Adrenal gland (tissue), 5 donors: ENCODE measurements at regions not wholly inside any gene's neighbourhood (a gene's known extent, or its start where the extent isn't known, plus 50 kb on each side); places are given as distances from the start of the nearest gene placed in this dataset.

Experiments used
- CTCF ChIP-seq, 6 experiments: fragments of 450-650 bp in 4 of 6; fragments of 200-600 bp in 2 of 6; sonication (generic) in 1 of 6; IDR thresholded peaks; 1 replicate in 5 of 6; 2 replicates in 1 of 6; pipeline versions ENCODE4 v1.5.1 to v1.8.0; 2016 to 2021; ENCODE audit warnings: antibody characterized with exemption in 6 of 6, mild to moderate bottlenecking in 2 of 6, moderate library complexity in 1 of 6
- POLR2A ChIP-seq, 2 donors: fragments of 450-650 bp; IDR thresholded peaks; one replicate each; pipeline ENCODE4 v1.6.1; 2017; ENCODE audit warnings: antibody characterized with exemption in 2 of 2, mild to moderate bottlenecking in 2 of 2, moderate library complexity in 1 of 2
- donor health status: DM: no; HTN: no; CAD: no.

DNA sequence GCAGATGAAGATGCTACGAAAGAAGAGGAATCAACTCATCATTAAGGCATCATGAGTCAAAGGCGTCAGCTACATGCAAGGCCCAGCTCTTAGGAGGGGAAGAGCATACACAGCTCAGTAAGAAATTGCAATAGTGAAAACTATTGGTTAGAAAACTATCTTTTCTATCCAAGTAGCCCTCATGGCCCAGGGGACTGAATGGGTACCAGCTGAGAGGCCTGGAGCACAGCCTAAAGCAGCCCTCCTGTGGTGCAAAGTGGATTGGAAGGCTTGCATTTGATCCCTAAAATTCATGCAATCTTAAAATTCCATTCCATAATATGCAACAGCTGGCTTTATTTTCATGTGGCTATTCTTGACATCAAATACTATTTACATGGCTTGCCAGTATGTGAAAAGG, 251.8 kb upstream of the USP24 start:
- no peak for TF ChIP-seq CTCF (IDR thresholded peaks at IDR 0.05)
- TF ChIP-seq POLR2A (IDR thresholded peaks at IDR 0.05): no peak
